CD4-positive, alpha-beta T cell treated with Interleukin-17A for 1 hour (primary cell): ENCODE measurements at regions not wholly inside any gene's neighbourhood (a gene's known extent, or its start where the extent isn't known, plus 50 kb on each side); places are given as distances from the start of the nearest gene placed in this dataset.
"Not testable (repeated sequence)": the region's sequence is repeated elsewhere in the genome, so short reads cannot be mapped to it uniquely, and the experiment has no call there.

Source experiments
- DNase-seq: peaks from one replicate; pipeline ENCODE4 v3.0.0-alpha.2; 2020

- DNase-seq = no peak
Measured at GRCh38 chr21:35178827-35179226, 129.7 kb upstream of the RUNX1 start.

DNA sequence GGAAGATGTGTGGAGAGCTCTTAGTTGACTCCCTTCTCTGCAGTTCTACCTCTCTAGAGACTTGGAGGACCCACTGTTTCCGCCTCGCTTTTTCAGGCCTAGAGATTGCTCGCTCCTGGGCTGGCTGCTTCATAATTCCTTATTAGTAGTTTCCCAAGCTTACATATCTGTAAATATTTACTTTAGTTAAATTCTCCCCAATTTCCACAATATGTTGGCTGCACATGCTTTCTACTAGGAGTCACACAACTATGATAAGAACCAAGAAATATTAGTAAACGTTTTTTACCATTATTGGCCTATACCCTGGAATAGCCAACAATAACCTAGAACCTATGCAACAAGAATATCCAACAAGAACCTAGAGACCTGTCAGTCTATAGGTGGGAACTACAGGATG, 129.0 kb upstream of the RUNX1 start:
- no peak for DNase-seq

DNA sequence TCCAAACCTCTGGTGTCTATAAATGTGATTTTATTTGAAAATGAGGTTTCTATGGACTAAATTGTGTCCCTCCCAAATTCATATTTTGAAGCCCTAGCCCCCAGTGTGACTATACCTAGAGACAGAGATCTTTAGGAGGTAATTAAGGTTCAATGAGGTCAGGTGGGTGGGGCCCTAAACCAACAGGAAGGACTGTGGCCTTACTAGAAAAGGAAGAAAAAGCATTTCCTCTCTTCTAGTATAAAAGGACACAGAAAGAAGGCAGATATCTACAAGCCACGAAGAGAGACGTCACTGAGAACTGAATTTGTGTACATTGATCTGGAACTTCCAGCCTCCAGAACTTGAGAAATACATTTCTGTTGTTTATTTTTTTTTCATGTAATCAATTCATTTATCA, 123.1 kb upstream of the RUNX1 start:
- DNase-seq = peak; percentile 30

DNA sequence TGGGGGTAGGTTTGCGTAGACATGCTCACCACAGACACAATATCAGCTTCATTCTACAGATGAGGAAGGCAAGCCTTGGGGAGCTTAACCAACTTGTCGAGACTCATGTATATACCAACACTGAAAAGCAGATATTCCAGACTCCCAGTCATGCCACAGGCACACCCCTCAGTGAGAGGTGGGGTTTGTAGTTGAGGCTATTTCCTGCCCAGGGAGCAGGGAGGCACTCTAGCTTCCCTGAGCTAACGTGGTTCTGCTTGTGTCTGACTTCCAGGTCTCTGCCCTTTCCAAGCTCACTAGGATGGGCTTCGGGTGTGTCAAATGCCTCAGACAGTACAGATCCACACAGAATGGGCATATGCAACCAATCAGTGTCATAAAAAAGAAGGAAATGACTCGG, 122.3 kb upstream of the RUNX1 start:
- no peak for DNase-seq

DNA sequence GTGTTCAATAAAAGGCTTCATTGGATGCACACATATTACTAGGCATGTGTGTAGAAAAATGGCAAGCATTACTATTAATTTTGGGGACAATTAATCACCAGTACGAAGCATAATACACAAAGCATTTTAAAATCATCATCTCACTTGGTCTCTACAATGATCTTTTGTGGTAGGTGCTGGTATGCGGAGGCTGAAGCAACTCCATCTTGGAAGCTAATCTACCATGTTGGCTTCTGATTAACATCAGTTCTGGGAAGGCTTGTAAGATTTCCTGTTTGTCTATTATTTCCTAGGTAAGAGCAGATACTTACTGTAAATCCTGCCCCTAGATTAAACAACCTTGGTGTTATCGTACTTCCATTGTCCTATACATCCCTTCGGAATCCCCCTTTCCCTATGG, 121.7 kb upstream of the RUNX1 start:
- no peak for DNase-seq

DNA sequence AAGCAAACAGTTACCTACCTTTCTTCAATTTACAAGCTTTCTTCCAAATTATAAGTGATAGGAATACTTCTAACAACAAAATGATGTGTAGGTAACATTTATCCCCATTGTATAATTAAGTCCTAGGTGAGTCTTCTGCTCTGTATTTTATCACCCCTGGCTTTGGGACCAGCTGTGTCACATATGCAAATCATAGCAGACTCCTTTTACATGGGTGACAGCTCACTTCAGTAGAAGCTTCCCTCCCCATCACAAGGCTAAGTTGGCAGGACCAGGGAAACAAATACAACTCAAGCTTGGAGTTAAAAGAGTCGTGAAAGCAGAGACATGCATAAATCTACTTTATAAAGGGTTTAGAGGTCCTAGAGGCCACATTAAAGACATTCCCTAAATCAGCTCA, 121.1 kb upstream of the RUNX1 start:
- no peak for DNase-seq

DNA sequence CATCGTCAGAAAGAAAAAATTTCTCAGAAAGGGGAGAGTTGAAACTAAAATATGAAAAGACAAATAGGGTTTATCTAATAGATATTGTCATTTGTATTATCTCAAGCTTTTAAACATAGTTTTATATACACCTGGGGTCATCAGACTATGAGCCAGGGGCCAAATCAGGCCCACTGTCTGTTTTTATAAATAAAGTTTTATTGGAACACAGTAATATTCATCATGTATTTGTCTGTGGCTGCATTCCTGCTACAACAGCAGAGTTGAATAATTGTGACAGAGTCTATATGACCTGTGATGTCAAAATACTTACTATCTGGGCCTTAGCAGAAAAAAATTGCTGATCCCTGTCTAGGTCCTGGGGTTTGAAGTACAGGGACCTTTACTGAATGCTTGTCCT, 120.5 kb upstream of the RUNX1 start:
- DNase-seq = no peak

DNA sequence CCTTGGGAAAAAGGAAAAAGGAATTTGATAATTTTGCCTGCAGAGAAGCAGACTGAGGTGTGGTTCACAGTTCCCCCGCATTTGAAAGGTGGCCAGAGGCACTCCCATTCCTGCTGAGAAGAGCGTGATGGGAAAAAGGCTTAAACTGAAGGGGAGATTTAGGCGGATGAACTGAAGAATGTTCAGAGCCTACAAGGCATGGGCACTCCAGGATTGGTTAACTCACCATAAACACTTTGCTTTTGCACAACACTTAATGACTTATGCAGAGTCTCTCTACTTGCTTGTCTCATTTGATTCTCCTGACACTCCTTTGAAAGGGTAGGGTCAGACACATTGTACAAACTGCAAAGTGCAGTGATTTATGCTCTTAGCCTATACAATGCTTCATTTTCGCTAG, 119.6 kb upstream of the RUNX1 start:
- DNase-seq = no peak

DNA sequence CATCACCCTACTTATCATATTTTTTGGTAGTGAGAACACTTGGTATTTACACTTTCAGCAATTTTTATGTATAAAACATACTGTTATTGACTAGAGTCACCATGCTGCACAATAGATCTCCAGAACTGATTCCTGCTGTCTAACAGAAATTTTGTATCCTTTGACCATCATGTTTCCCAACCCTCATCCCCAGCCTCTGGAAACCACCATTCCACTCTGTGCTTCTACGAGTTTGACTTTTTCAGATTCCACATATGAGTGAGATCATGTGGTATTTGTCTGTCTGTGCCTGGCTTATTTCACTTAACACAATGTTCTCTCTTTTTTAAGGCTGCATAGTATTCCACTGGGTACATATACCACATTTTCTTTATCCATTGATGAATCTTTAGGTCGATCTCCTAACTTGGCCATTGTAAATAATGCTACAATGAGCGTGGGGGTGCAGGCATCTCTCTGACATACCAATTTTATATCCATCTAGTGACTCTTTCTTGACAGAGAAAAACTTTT, 115.9 kb upstream of the RUNX1 start:
- DNase-seq = no peak

- no peak for DNase-seq
Measured at GRCh38 chr21:35164380-35164779, 115.3 kb upstream of the RUNX1 start.

DNA sequence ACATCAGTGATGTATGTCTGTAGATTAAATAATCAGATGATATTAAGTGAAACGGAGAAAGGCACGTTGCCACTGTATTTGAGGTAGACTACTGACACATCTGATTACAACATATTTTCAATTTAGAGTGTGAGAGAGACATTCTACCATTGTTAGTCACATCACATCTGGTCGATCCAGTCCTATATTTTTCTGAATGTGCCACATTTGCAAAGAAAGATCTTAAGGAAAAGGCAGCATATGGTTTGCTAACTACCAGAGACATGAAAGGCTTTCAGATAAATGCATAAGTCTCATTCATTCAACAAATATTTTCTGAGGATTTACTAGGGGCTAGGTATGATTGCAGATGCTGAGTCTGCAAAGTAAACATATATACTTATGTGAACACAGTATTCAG, 114.3 kb upstream of the RUNX1 start:
- DNase-seq = no peak

GRCh38 chr21:35162831-35163230, 113.7 kb upstream of the RUNX1 start:
- no peak for DNase-seq

- no peak for DNase-seq
Measured at GRCh38 chr21:35159881-35160280, 110.8 kb upstream of the RUNX1 start.

DNA sequence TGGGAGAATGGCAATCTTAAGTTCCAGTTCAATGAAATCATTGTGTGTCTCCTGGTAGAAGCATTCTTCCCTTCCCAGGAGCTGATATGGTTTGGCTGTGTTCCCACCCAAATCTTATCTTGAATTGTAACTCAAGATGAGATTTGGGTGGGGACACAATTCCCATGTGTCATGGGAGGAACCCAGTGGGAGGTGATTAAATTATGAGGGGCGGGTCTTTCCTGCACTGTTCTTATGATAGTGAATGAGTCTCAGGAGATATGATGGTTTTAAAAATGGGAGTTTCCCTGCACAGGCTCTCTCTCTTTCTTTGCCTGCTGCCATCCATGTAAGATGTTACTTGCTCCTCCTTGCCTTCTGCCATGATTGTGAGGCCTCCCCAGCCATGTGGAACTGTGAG, 108.3 kb upstream of the RUNX1 start:
- not testable (repeated sequence) for DNase-seq

- DNase-seq = no peak
Measured at GRCh38 chr21:35156293-35157278, 107.5 kb upstream of the RUNX1 start.

GRCh38 chr21:35154788-35155187, 105.7 kb upstream of the RUNX1 start:
- DNase-seq = no peak

- DNase-seq = no peak
Measured at GRCh38 chr21:35153671-35154070, 104.6 kb upstream of the RUNX1 start.

DNA sequence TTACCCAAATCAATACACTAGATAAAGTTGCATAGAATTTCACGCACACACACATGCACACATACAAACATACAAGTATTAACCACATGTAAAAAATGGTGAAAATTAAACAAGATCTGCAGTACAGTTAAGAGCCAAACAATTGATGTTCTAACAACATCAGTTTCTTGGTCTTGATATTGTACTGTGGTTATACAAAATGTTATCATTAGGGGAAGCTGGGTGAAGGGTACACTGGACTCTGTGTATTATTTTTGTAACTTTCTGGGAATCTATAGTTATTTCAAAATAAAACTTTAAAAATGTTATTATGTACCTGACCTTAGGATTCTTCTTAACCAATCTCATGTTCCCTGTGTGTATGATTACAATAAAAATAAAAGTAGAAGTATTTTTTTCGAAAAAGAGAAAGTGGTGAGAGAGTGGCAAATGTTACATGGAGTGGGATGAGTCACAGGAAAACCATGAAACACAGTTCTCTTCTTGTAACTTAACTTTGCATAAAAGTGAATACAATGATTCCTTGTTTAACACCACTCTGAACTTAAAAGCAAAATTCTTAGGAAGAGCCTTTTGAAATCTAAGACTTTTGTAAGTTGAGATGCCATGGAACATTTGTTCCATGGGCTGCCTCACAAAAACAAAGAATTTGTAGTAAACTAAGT, 101.6 kb upstream of the RUNX1 start:
- DNase-seq = no peak

- no peak for DNase-seq
Measured at GRCh38 chr21:35149698-35150097, 100.6 kb upstream of the RUNX1 start.

DNA sequence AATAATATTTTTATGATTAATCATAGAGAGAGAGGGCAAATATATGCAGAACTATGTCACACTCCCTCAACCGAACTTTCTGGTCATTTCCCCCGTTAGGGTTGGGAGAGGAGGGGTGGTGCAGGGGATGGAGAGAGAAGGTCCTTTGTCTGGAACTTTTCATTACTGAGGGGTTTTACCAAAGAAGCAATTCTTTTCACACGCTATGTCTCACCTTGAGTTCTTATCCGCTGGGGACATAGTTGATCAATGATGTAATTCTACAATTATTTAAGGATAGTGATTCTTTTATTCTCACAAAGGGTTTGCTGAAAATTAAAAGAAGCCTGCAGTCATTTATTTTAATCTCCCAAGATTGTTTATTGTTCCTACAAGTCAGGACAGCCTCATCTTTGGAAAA, 98.3 kb upstream of the RUNX1 start:
- DNase-seq = no peak

- no peak for DNase-seq
Measured at GRCh38 chr21:35145626-35146233, 96.6 kb upstream of the RUNX1 start.

- no peak for DNase-seq
Measured at GRCh38 chr21:35144978-35145377, 95.9 kb upstream of the RUNX1 start.

DNA sequence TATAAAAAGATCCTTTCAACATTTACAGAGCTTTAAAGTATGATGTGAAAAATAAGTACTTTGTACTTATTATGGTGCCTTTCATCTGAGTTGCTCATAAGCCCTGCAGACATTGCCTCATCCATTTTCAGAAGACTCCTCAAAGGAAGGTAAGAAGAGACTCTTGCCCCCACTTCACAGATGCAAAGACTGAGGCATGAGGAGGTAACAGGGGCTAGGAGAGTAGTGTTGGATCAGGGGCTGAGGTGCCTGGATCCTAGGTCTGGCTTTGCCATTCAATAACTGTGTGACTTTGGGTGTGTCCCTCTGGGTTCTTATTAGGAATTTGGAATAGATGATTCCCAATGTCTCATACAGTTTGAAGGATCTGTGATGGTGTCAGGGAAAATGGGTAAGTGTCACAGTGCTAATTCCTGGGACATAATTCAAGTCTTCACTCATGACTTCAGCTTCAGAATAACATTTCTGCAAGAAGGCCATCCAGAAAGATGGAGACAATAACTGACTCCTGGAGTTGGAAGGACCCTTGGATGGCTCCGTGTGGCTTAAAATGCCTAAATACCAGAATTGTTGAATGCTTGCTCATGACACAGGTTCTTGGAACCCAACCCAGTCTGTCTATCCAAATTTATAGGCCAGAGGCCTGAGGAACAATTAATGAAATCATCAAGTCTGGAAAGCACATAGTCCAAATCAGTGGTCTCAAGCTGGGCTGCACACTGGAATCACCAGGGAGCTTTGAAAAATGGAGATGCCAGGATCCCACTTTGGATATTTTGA, 93.1 kb upstream of the RUNX1 start:
- DNase-seq = no peak
